ENCODE measurements at regions not wholly inside any gene's neighbourhood (a gene's known extent, or its start where the extent isn't known, plus 50 kb on each side); places are given as distances from the start of the nearest gene placed in this dataset.
"Not testable (repeated sequence)": the region's sequence is repeated elsewhere in the genome, so short reads cannot be mapped to it uniquely, and the experiment has no call there.

DNA sequence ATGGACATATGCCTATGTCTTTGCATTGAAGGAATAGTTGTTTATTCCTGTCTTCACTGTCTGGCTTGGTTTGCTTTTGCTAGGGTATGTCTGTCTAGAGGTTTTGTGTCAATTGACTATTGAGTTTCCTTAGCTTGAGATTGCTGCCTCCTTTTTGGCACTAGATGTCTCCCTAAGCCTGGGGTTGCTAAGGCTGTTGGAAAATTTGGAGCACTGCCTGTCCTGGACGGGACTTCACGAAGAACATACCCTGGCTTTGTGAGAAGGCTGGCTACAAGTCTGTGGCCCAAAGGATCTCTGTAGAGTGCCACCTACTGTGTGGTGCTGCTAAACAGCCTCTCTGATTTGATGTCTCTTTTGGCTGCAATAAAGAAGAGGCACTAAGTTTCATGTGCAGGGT is 183.8 kb upstream of the NUDT10 start:
- peak; percentile 1 for DNase-seq (ENCODE audit: low spot score)

DNA sequence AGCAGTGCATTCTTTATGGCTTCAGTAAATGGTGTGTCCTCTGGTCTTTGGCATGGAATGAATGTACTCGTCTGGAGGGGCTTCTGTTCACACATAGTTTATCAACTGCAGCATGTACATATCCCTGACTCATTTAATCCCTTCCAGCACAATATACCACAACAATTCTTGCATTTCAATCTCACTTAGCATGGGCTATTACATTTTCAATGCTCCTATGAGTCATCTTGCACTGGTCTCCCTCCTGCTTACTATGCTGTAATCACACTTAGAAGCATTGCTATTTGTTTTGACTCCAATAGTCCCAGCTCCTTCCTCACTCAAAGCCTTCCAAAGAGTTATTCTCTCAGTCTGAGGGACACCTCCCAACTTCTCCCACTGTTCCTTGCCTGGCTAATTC is 180.9 kb upstream of the NUDT10 start:
- DNase-seq (ENCODE audit: low spot score): no peak

DNA sequence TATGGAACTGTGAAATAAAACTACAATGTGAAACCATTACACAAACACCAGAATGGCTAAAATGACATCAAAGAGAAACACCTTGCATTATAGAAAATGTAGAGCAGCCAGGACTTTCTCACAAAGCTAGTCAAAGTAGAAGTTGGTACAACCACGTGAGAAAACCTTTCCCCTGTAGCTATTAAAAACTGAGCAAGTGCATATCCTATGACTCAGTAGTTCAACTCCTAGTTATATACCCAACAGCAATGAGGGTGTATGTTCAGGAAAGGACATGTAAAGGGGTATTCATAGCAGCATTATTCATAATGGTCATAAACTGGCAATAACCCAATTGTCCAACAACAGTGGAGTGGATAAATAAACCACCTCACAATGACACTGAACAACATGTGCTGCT is 177.5 kb upstream of the NUDT10 start:
- no peak for DNase-seq (ENCODE audit: low spot score)

DNA sequence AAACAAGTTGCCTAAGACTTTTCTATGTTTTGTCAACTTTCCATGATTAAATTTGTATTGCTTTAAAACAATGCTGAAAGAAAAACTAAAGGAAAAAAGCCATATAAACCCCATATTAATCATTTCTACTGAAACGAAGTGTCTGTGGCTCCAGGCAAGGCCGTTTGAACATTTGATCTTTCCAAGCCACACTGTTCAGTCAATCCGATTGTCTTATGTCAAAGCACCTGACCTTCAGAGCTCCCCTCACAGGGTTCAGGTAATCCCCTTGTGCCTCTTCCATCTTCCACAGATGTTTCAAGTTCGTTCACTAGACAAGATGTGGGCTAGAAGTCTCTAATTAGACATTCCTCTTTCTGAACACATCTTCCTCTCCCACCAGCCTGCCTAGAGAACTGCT is 177.1 kb upstream of the NUDT10 start:
- no peak for DNase-seq (ENCODE audit: low spot score)

DNA sequence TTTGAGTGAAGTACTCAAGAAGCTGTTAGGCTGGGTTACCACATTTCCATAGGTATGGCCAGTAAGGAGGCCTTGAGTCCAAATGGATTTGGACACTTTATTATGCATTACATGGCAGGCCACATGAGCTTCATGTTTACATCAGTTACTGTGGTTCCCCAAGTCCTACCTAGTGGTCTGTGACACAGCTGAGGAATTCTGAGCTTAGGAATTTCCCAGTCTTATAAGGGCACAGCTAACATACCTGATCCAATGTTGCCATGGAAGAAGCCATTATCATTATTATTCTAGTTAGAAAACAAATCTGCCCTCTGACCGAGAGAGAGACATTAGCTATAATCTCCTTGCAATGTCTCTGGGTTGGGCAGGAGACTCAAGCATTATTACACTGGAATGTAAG is 174.4 kb upstream of the NUDT10 start:
- no peak for DNase-seq (ENCODE audit: low spot score)

DNA sequence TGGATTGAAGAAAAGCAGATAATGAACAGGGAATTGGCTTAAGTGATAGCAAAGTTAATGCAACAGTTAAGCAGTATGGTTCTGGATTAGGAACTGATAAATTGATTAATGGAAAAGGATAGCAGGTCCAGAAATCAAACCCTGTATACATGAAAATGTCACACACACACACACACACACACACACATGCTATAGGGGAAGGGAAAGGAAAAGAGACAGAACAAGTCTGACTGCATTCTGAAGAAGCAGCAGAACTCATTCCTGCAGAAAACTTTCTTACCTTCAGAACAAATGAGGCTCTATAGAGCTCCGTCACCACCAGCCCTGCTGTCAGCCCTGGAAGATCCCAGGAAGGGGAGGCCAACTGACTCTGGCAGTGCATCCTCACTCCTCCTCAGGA is 173.2 kb upstream of the NUDT10 start:
- not testable (repeated sequence) for DNase-seq (ENCODE audit: low spot score)

DNA sequence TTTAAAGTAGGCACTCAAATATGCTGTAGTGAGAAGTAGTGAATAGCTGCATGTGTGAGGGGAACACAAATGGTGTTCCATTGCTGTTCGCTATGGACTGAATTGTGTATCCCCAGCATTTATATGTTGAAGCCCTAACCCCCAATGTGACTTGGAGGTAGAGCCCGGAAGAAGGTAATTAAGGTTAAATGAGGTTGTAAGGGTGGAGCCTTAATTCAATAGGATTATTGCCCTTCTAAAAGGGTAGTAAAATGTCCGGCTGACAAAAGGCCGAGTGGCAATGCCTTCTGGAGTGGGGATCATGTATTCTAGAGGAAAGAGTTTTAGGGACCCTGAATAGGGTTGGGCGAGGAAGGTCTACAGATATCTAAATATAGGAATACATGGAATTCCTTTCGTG is 168.9 kb upstream of the NUDT10 start:
- DNase-seq (ENCODE audit: low spot score): no peak

DNA sequence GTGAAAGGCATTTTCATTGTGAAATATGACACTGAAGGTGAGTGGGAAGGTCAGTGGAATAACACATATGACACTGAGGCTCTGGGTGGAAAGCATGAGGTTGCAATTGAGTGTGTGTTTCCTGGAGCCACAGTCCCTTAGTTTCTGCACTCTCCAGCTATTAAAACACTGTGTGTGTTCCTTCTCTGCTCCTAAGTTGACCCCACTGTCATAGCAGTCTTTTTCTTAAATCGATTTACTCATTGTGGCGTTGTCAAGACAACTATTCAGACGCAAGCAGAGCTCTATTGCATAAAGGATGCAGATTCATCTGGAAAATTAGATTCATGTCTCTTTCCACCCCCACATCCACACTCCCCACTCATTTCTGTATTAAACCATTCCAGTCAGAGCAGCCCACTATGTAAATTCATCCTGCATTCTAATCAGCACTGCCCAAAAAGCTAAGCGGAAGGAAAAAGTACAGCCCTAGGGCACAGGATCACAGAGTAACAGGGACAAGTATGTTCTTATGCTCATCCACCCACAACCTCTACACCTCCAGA is 154.2 kb upstream of the NUDT10 start:
- DNase-seq (ENCODE audit: low spot score): peak; percentile 49

DNA sequence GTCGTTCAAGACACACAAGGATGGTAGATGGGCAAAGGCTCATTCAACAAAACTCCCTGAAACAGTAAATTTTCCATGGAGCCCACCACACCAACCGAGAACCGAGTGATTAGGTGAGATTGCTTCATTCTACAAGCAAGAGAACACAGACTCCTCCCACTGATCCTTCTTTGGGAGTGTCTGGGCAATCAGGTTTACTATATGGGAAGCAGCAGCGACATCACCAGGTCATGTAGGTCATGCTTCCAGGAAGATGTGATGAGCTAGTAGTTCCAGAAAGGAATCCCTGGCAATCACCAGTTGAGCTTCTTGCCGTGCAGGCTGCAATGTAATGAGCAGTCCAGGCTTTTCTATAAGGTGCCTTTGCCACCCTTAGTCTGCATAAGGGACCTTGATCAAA is 152.8 kb upstream of the NUDT10 start:
- not testable (repeated sequence) for DNase-seq (ENCODE audit: low spot score)

DNA sequence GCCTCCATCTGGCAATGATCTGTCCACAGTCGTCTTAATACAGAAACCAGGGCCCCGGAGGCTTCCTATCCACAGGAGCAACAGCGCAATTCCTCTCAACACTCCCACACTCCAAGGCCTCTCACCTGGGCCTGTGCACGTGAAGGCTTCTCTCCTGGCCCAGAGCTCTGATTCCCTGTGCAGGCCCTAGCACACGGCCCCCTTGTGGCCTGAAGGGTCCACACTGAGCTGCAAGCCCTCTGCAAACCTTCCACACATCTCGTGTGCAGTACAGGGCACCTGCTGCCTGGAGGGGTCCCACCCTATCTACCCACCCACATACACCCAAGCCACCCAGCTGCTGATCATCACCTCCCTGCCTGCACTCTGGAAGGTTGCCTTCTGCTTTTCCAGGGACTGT is 150.1 kb upstream of the NUDT10 start:
- no peak for DNase-seq (ENCODE audit: low spot score)

DNA sequence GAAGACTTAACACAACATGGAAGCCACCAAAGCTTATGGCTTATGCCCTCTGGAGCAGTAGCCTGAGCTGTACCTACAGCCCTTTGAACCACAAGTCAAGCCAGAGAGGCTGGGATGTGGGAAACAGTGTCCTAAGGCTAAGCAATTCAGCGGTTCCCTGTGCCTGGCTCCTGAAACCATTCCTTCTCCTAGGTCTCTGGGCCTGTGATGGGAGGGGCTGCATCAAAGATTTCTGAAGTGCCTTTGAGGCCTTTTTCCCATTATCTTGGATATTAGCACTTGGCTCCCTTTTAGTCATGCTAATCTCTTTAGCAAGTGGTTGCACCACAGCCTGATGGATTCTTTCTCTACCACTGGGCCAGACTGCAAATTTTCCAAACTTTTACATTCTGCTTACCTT is 140.5 kb upstream of the NUDT10 start:
- DNase-seq (ENCODE audit: low spot score): no peak

DNA sequence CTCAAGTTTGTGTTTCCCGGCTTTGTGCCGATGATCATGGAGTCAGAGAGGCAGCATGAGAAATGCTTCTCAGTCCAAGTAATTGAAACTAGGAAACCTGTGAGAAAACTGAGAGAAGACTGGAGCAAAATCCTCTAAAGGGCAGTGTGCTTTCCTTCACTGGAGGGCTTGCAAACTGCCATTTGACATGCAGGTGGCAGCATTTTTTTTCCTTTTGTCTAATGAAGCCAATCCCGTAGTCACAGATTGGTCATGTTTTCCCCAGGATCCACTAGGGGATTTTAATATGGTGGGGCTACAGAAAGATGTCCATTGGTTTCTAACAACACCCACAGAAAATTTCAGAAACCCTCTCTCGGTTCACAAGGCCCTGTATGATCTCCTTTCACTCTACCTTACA is 117.4 kb upstream of the NUDT10 start:
- DNase-seq (ENCODE audit: low spot score): no peak

DNA sequence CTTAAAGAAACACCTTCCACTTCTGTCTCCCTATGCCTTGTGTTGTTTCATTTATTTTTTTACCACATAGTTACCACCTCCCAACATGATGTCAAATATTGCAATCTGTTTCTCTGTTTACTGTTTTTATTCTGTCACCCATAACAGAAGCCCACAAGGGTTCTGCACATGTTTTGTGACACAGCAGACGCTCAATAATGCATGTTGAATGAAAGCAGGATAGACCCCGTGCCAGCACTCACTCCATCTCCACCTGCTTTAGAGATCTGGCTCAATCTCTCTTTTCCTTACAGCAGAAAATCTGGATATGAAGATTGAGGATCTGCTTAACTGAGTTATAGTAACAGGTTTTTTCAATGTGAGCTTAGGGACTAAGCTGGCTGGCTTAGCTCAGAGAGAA is 116.8 kb upstream of the NUDT10 start:
- no peak for DNase-seq (ENCODE audit: low spot score)

DNA sequence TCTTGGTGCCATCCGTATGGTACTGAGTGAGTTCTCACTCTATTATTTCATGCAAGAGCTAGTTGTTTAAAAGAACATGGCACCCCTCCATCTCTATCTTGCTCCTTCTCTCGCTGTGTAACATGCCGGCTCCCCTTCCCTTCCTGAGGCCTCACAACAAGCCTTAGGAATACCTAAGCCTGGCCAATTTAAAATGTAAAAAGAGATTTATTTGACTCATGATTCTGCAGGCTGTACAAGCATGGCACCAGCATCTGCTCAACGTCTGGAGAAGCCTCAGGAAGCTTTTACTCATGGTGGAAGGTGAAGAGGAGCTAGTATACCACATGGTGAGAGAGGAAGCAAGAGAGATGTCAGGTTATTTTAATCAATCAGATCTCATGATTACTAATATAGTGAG is 90.4 kb upstream of the NUDT10 start:
- DNase-seq (ENCODE audit: low spot score): no peak

DNA sequence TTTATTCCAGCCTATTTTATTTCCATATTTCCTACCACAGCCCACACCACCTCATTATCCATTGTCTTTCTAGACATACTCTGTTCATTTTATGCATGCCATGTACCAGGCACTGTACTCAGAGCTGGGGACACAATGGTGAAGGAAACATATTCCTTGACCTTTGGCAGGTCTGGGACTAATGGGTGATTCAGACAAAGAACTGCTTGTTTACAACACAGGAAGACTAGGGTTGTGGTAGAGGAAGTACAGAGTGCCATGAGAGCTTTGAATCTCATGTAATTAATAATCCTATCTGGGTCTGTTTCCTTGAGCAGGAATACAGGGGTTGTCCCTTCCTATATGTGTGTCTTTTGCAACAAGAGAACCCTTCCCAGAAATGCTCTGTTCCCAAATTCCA is 75.1 kb upstream of the NUDT10 start:
- no peak for DNase-seq (ENCODE audit: low spot score)

DNA sequence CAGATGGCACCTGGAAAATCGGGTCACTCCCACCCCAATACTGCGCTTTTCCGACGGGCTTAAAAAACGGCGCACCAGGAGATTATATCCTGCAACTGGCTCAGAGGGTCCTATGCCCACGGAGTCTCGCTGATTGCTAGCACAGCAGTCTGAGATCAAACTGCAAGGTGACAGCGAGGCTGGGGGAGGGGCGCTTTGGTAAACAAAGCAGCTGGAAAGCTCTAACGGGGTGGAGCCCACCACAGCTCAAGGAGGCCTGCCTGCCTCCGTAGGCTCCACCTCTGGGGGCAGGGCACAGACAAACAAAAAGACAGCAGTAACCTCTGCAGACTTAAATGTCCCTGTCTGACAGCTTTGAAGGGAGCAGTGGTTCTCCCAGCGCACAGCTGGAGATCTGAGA is 70.4 kb upstream of the NUDT10 start:
- not testable (repeated sequence) for DNase-seq (ENCODE audit: low spot score)

DNA sequence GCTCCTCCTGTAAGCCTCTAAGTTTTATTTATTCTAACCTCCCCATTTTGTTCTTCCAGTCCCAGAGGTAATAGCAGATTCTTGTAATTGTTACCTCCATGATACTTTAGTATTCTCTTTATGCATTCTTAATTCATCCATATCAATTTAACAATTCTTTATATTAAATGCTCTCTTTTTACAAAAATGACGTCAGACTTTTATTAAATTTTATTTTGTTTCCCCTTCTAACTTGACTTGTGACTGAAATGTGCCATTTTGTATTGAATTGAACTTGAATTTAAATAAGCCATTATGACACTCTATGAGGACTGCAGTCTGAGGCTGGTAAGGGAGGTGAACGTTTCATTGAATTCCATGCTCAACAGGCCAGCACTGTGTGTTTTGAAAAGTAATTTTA is 60.0 kb upstream of the NUDT10 start:
- DNase-seq (ENCODE audit: low spot score): no peak

DNA sequence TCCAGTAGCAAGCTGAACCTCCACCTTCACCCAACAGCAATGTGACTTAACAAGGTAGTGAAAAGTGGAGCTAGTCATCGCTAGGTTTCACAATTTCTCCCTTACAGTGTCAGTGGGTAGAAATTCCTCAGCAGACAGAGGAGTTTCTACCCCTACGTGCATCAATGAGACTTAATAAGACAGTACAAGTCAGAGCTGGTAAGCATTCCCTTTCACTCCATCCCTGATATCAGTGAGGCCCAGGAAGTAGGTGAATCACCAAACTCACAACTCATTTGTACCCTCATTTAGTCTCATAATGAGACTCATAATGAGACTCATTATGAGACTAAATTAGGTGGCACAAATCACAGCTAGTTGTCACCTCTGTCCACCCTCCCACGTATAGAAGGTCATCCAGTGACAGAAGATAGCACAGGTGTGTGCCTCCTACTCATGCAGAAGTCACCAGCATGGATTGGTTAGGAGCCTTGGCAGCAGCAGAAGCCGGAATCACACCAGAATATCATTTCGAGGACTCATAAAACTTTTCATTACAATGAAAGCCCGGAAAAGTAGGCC is 50.8 kb upstream of the NUDT10 start:
- no peak for DNase-seq (ENCODE audit: low spot score)
